Stimulated activated CD4-positive, alpha-beta T cell treated with anti-CD3 and anti-CD28 coated beads, TNF-alpha, amount 100 ng/mL, for 24 hours (primary cell): ENCODE measurements at regions not wholly inside any gene's neighbourhood (a gene's known extent, or its start where the extent isn't known, plus 50 kb on each side); places are given as distances from the start of the nearest gene placed in this dataset.
"Not testable (repeated sequence)": the region's sequence is repeated elsewhere in the genome, so short reads cannot be mapped to it uniquely, and the experiment has no call there.

Experiments
- DNase-seq, 3 experiments: peaks; one replicate each; pipeline ENCODE4 v3.0.0-alpha.2; 2020; ENCODE audit warnings: low read depth in 3 of 3

DNA sequence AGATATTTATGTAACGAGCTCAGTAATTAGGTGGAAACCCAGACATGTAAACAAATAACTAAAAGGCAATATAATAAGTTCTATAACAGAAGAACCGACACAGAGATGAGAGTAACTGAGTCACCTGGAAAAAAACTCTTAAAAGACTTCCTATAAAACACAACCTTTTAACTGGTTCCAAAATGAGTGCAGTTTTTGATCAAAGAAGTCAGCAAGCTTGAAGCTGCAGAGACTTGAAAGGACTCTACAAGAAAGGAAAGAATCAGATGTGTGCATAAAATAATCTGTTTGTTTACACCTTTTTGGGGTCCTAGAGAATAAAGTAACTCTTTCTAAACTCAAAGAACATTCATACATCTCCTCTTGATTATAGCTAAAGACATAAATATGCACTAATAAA, 560.4 kb upstream of the CCDC54 start:
- DNase-seq: no peak

GRCh38 chr3:106817706-106818105, 559.5 kb upstream of the CCDC54 start:
- no peak for DNase-seq

DNA sequence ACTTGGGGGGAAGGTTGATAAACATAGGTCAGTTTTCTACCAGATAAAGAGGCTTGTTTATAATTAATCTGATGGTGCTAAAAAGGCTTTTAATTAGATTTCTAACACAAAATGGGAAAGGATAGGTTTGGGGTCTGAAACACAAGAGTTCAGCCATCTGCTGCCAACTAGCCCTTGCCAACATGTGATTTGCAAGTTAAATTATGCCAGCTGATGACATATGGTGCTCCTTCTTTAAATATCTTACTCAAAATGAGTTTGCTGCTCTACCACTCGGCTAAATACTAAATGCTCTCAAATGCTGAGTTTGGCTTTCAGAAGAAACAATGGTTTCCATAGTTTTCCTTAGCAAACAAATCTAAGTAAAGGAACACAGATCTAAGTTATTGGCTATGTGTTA, 557.8 kb upstream of the CCDC54 start:
- DNase-seq: no peak

- no peak for DNase-seq
Measured at GRCh38 chr3:106820726-106821362, 556.4 kb upstream of the CCDC54 start.

GRCh38 chr3:106821801-106822200, 555.4 kb upstream of the CCDC54 start:
- DNase-seq: no peak

GRCh38 chr3:106822204-106822603, 555.0 kb upstream of the CCDC54 start:
- DNase-seq: no peak

DNA sequence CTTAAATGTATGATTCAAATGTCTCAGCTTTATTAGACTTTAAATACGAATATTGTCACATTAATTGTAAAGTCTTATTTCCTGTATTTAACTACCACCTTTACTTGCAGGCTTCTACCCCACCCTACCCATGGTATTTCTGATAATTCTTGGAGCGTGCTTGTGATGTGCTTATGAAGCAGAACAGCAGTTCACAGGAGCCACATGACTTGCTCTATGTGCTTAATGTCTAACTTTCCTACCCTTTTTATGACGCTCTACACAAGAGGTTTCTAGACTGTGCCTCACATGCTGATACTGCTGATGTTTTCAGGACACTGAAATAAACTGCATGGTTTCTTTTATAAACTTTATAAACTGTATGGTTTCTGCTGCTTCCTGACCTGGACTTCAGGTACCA, 553.5 kb upstream of the CCDC54 start:
- no peak for DNase-seq

GRCh38 chr3:106824856-106825255, 552.4 kb upstream of the CCDC54 start:
- no peak for DNase-seq

- DNase-seq: no peak
Measured at GRCh38 chr3:106825962-106826605, 551.2 kb upstream of the CCDC54 start.

DNA sequence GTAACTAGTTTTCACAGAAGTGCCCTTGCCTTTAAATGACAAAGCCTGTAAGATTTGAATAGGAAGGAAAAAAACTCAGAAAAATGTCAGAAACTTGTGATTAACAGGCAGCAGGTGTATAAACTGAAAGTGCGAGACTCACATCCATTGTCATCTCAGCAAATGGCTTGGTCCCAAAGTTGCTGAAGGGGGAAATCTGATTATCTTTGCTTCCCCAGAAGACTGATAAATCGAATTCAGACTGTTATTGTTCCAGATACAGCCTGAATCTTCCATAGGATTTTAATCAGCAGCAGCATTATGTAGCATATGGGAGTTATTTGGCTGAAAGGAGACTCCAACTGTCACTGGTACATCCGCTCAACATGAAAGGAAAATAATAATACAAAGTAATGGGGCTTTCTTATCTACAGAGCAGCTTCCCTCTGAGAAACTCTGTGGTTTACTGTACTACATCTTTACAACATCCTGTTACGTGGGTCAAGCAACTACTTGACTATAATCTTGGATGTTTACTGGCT, 550.4 kb upstream of the CCDC54 start:
- no peak for DNase-seq

- DNase-seq: no peak
Measured at GRCh38 chr3:106827515-106828213, 549.6 kb upstream of the CCDC54 start.

DNA sequence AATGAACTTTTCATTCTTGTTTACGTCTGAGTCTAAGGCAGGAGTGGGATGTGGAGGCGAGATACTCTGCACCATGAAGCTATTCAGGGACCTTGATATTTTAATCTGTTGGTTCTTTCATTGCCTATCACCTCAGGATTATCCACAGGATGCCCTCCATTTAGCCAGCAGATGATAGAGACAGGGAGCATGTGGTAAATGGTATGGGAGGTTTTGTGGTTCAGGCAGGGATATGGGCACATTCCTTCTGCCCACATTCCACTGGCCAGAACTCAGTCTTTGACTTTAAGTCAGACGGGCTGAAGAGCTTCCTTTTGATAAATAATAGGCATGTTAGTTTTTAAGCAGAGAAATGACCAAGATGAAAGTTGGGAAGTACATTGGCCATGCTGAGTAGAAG, 548.0 kb upstream of the CCDC54 start:
- DNase-seq: no peak

- no peak for DNase-seq
Measured at GRCh38 chr3:106830334-106830733, 546.9 kb upstream of the CCDC54 start.

- DNase-seq: no peak
Measured at GRCh38 chr3:106836906-106837305, 540.3 kb upstream of the CCDC54 start.

DNA sequence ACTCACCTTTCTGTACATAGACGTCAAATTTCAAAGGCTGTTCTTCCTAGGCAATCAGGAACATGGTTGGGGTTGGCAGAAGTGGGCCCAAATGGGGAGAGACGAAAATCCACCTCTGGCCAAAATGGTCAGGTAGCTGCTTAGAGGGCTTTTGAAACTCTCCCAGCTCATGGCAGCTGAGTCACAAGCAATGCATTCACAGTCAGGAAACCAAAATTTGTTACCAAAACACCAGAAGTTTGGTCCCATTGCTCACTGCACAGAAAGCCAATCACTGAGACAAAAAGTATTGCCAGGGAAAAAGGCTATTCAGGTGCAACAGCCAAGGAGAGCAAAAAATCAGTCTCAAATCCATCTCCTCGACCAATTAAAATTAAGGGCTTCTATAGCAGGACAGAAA, 539.6 kb upstream of the CCDC54 start:
- no peak for DNase-seq

DNA sequence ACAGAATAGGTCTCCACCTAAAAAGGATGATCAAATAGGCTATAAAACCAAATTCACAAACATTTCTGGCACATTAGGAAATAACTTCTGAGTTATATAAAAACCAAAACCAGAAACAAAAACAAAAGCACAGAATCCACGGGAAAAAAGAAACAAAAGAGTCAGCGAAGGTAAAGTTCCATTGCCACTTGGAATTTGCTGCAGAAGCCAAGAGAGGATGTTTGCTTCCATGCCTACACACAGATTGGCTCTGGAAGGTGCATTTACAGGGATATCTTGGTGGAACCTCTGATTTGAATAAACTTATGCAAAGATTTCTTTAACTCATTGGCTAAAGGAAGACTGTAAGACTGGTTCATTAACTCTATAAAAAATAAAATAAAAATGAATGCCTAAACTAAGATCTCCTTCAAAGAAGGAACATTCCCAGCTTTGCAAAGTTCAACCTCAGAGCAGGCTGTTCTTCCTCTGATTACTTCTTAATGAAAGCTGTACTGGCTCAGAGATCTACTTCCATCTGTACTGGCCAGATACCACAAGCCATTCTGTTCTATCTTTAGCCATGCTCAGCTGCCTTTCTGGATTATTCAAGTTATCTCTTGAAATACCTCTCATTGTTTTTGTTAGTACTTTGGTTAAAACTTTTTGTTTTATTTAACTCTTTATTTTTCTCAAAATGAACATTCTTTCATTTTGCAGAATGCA, 537.5 kb upstream of the CCDC54 start:
- DNase-seq: no peak

DNA sequence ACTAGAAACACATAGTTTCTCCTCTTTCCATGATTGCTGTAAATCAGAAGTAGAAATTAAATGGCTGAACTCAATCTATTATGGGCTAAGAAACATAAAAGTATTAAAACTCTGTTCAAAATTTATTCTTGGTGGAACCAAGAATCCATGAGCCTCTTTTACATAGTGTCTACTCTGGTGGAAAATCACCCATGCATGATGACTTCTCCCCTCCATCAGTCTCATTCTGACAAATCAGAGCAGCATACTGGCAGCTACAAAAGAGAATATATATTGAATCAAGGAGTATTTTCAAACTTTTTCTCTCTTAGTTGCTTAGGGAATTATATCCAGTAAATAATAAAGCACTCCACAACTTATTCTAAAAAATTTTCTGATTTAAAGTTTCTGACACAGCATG, 536.9 kb upstream of the CCDC54 start:
- DNase-seq: no peak

DNA sequence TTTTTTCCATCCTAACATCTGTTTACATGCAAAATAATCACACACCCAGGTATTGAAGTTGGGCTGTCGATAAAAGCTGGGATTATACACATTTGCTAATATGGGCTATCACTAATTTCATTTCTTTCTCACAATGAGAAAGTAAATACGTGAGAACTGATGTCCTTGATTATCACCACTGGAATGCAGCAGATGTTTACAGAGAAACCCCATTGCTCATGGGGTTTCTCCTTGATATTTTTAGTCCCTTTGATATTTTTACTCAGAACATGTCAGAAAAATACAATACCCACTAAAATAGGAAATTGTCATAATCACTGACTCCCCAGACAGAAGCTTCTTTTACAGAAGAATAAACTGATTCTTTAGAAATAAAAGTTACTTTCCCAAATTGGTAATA, 535.1 kb upstream of the CCDC54 start:
- DNase-seq: no peak

- no peak for DNase-seq
Measured at GRCh38 chr3:106844638-106845037, 532.6 kb upstream of the CCDC54 start.

GRCh38 chr3:106848099-106848498, 529.1 kb upstream of the CCDC54 start:
- no peak for DNase-seq

- no peak for DNase-seq
Measured at GRCh38 chr3:106850437-106850836, 526.8 kb upstream of the CCDC54 start.

DNA sequence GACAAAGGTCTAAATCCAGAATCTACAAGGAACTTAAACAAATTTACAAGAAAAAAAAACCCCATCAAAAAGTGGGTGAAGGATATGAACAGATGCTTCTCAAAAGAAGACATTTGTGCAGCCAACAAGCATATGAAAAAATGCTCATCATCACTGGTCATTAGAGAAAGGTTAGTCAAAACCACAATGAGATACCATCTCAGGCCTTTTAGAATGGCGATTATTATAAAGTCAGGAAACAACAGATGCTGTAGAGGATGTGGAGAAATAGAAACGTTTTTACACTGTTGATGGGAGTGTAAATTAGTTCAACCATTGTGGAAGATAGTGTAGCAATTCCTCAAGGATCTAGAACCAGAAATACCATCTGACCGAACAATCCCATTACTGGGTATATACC, 518.9 kb upstream of the CCDC54 start:
- DNase-seq: not testable (repeated sequence)
